Muscle of leg (tissue), 3 donors: ENCODE measurements at regions not wholly inside any gene's neighbourhood (a gene's known extent, or its start where the extent isn't known, plus 50 kb on each side); places are given as distances from the start of the nearest gene placed in this dataset.

Experiments
- DNase-seq: peaks from one replicate; pipeline ENCODE4 v3.0.0; 2013
- H3K27ac ChIP-seq: one replicate; pipeline ENCODE4 v1.5.1; 2013; ENCODE audit warnings: mild to moderate bottlenecking, low read length, control low read depth
- H3K27me3 ChIP-seq: one replicate; pipeline ENCODE4 v1.6.1; 2013; ENCODE audit warnings: low read length; ENCODE audit not compliant: control insufficient read depth, insufficient read depth
- H3K36me3 ChIP-seq: one replicate; pipeline ENCODE4 v1.6.1; 2013; ENCODE audit warnings: low read length; ENCODE audit not compliant: control insufficient read depth, insufficient read depth
- H3K4me1 ChIP-seq: one replicate; pipeline ENCODE4 v1.6.1; 2013; ENCODE audit warnings: low read length; ENCODE audit not compliant: control insufficient read depth, insufficient read depth
- H3K4me3 ChIP-seq: one replicate; pipeline ENCODE4 v1.5.1; 2013; ENCODE audit warnings: low read length, control low read depth
- H3K9me3 ChIP-seq: replicated peaks from 2 replicates; pipeline ENCODE4 v1.6.1; 2013; ENCODE audit warnings: low read depth, low read length; ENCODE audit not compliant: control insufficient read depth
- WGBS: methylation state at CpG from one replicate; pipeline ENCODE4 v1.1.5; 2013; ENCODE audit warnings: missing lambda C conversion rate; ENCODE audit not compliant: insufficient coverage; 5-methylcytosine and 5-hydroxymethylcytosine counted together

GRCh38 chr2:21928292-21928691 lies 804.5 kb downstream of the TDRD15 start:
- peaks cover 5% of the 10 kb centered on the region for H3K9me3 ChIP-seq
- no peaks in the 10 kb centered on the region for H3K36me3 ChIP-seq
- H3K27me3 ChIP-seq, result no peaks in the 10 kb centered on the region
- no peak overlapping the region for H3K4me3 ChIP-seq
- no peak overlapping the region for H3K27ac ChIP-seq
- no CpG with 5 or more reads among the region's 2 CpGs for WGBS
- peak; percentile 10 for DNase-seq
- peaks cover 8% of the 10 kb centered on the region for H3K4me1 ChIP-seq

GRCh38 chr2:21930226-21930625 lies 806.5 kb downstream of the TDRD15 start:
- no peaks in the 10 kb centered on the region for H3K36me3 ChIP-seq
- peak overlapping the region; percentile 11 for H3K27ac ChIP-seq
- WGBS, result 0% methylated on average over 1 of the region's 2 CpGs
- H3K9me3 ChIP-seq, result peaks cover 5% of the 10 kb centered on the region
- H3K4me3 ChIP-seq, result no peak overlapping the region
- H3K4me1 ChIP-seq, result peaks cover 8% of the 10 kb centered on the region
- peak; percentile 97 for DNase-seq
- H3K27me3 ChIP-seq, result no peaks in the 10 kb centered on the region

GRCh38 chr2:21939967-21940366 lies 816.2 kb downstream of the TDRD15 start:
- Histone ChIP-seq H3K4me3 (no peak overlapping the region), H3K36me3 (no peaks in the 10 kb centered on the region), H3K27ac (no peak overlapping the region), H3K27me3 (no peaks in the 10 kb centered on the region), H3K4me1 (peaks cover 2% of the 10 kb centered on the region), H3K9me3 (no peaks in the 10 kb centered on the region)
- peak; percentile 11 for DNase-seq
- WGBS, result no CpG with 5 or more reads among the region's 2 CpGs

GRCh38 chr2:21944536-21944935 lies 820.8 kb downstream of the TDRD15 start:
- WGBS, result 63% methylated on average over 2 of the region's 3 CpGs
- Histone ChIP-seq H3K27ac (no peak overlapping the region), H3K36me3 (no peaks in the 10 kb centered on the region), H3K27me3 (no peaks in the 10 kb centered on the region), H3K9me3 (no peaks in the 10 kb centered on the region), H3K4me1 (peaks cover 2% of the 10 kb centered on the region), H3K4me3 (no peak overlapping the region)
- no peak for DNase-seq

DNA sequence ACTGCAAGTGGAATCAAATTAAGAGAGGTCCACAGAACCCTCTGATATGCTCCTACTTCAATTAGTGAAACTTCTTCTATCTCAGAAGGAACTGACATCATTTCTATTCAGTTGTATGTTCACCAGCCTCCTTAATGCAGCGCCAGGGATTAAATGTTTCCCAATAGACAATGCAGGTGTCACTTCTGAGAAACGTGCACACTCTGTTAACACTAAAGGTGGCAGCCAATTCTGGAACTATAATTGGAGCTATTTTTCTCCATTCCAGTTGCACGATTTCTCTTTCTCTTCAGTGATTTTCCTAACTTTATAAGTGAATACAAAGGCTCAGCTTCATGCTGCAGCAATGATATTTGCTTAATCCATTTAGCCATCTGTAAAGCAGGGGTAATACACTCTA lies 821.9 kb downstream of the TDRD15 start:
- H3K9me3 ChIP-seq, result no peaks in the 10 kb centered on the region
- H3K4me3 ChIP-seq, result no peak overlapping the region
- H3K36me3 ChIP-seq, result no peaks in the 10 kb centered on the region
- DNase-seq, result peak; percentile 6
- H3K4me1 ChIP-seq, result peaks cover 2% of the 10 kb centered on the region
- WGBS, result 20% methylated on average over 1 of the region's 3 CpGs
- no peak overlapping the region for H3K27ac ChIP-seq
- no peaks in the 10 kb centered on the region for H3K27me3 ChIP-seq

- H3K4me3 ChIP-seq, result no peak overlapping the region
- no peaks in the 10 kb centered on the region for H3K36me3 ChIP-seq
- DNase-seq, result peak; percentile 15
- H3K27me3 ChIP-seq, result no peaks in the 10 kb centered on the region
- peaks cover 2% of the 10 kb centered on the region for H3K4me1 ChIP-seq
- WGBS, result 30% methylated on average over 4 of the region's 6 CpGs
- no peaks in the 10 kb centered on the region for H3K9me3 ChIP-seq
- H3K27ac ChIP-seq, result no peak overlapping the region
Observed at GRCh38 chr2:21947046-21947445, 823.3 kb downstream of the TDRD15 start.

DNA sequence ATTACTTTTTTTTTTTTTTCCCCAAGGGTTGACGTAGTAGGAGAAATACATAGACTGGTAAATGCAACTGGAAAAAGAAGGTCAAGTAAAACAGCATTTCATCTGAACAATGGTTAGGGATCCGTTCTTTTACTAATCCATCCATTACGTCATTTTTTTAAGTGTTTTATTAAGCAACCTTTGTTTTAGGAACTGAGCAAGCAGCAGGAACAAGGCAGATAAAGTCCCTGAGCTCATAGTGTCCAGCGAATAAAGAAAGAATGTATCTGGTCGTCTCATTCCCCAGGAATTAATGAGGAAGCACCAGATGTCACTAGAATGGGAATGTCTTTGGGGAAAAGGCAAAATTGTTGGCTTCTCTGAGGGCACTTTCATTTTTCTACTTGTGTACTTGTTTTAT lies 842.4 kb downstream of the TDRD15 start:
- WGBS, result no CpG with 5 or more reads among the region's 5 CpGs
- no peak overlapping the region for H3K4me3 ChIP-seq
- H3K27me3 ChIP-seq, result no peaks in the 10 kb centered on the region
- H3K9me3 ChIP-seq, result no peaks in the 10 kb centered on the region
- H3K4me1 ChIP-seq, result no peaks in the 10 kb centered on the region
- no peak overlapping the region for H3K27ac ChIP-seq
- peak; percentile 3 for DNase-seq
- no peaks in the 10 kb centered on the region for H3K36me3 ChIP-seq

- Histone ChIP-seq H3K27me3 (no peaks in the 10 kb centered on the region), H3K9me3 (no peaks in the 10 kb centered on the region), H3K36me3 (no peaks in the 10 kb centered on the region), H3K4me1 (no peaks in the 10 kb centered on the region), H3K27ac (no peak overlapping the region), H3K4me3 (no peak overlapping the region)
- no peak for DNase-seq
- WGBS, result no CpG with 5 or more reads among the region's 2 CpGs
Observed at GRCh38 chr2:21970971-21971370, 847.2 kb downstream of the TDRD15 start.

DNA sequence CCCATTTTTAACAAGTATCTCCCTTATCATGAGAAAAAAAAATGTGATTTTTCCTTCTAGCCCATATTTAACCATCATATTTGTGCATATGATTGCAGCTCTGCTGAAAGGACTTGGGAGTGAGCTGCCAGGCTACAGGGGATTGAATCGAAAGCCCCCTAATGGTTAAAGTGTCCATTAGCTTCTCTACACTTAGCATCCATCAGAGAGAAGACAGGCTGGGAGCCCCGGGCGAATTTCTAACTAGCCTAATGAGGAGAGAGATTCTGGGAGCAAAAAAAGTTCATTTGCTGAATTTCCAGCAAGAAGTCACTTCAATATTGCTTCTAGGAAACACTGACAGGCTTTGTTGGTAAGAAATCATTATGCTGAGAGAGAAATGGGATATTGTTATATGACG lies 848.8 kb downstream of the TDRD15 start:
- DNase-seq, result no peak
- Histone ChIP-seq H3K36me3 (no peaks in the 10 kb centered on the region), H3K27ac (no peak overlapping the region), H3K4me3 (no peak overlapping the region), H3K9me3 (no peaks in the 10 kb centered on the region), H3K4me1 (no peaks in the 10 kb centered on the region), H3K27me3 (no peaks in the 10 kb centered on the region)
- no CpG with 5 or more reads among the region's 4 CpGs for WGBS

DNA sequence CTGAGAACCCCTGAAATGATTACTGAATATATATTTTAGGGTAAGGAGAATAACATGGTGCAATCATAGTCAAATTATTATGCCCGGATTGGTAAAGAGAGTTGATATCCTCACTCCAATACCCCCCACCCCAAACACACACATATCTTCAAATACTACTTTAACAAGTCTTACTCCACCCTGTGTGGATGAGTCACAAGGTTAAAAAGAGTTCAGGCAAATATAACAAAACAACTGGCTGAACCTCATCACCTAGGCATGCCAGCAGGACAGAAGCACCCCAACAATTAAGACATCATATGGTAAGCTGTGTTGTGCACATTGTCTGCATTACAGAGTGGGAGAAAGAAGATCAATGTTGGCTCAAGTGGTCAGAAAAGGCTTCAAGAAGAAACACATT lies 857.4 kb downstream of the TDRD15 start:
- H3K4me3 ChIP-seq, result no peak overlapping the region
- no peak overlapping the region for H3K27ac ChIP-seq
- no peak for DNase-seq
- H3K36me3 ChIP-seq, result no peaks in the 10 kb centered on the region
- H3K4me1 ChIP-seq, result no peaks in the 10 kb centered on the region
- WGBS, result no CpG with 5 or more reads among the region's 1 CpG
- no peaks in the 10 kb centered on the region for H3K27me3 ChIP-seq
- peaks cover 9% of the 10 kb centered on the region for H3K9me3 ChIP-seq

GRCh38 chr2:21993002-21993401 lies 869.2 kb downstream of the TDRD15 start:
- WGBS, result no CpG with 5 or more reads among the region's 1 CpG
- Histone ChIP-seq H3K4me3 (no peak overlapping the region), H3K4me1 (no peaks in the 10 kb centered on the region), H3K36me3 (no peaks in the 10 kb centered on the region), H3K27ac (no peak overlapping the region), H3K27me3 (no peaks in the 10 kb centered on the region), H3K9me3 (peaks cover 18% of the 10 kb centered on the region)
- no peak for DNase-seq
